ENCODE measurements at regions not wholly inside any gene's neighbourhood (a gene's known extent, or its start where the extent isn't known, plus 50 kb on each side); places are given as distances from the start of the nearest gene placed in this dataset.

- no peak for TF ChIP-seq EZH2 (IDR thresholded peaks at IDR 0.05)
- no peak for TF ChIP-seq POLR2AphosphoS5 (IDR thresholded peaks at IDR 0.05; ENCODE audit: borderline replicate concordance, low read depth, low read length)
- Histone ChIP-seq H3K4me3 (no peak overlapping the region), H3K9ac (ENCODE audit: insufficient read length) (no peak overlapping the region), H3K27ac (no peak overlapping the region), H3K36me3 (ENCODE audit: insufficient read depth, low read length) (no peaks in the 10 kb centered on the region), H3K9me3 (ENCODE audit: low read depth, low read length) (no peaks in the 10 kb centered on the region)
- no peak for DNase-seq (ENCODE audit: low read depth, low spot score)
Observed at GRCh38 chr3:174614036-174614435, 245.1 kb upstream of the NAALADL2 start.

- DNase-seq (ENCODE audit: low read depth, low spot score) = no peak
- Histone ChIP-seq H3K9me3 (ENCODE audit: low read depth, low read length) (no peaks in the 10 kb centered on the region), H3K9ac (ENCODE audit: insufficient read length) (no peak overlapping the region), H3K4me3 (no peak overlapping the region), H3K36me3 (ENCODE audit: insufficient read depth, low read length) (no peaks in the 10 kb centered on the region), H3K27ac (no peak overlapping the region)
- TF ChIP-seq POLR2AphosphoS5 (IDR thresholded peaks at IDR 0.05; ENCODE audit: borderline replicate concordance, low read depth, low read length) (no peak), FOXP2 (optimal IDR thresholded peaks at IDR 0.05; ENCODE audit: control extremely low read depth, extremely low read length, insufficient read depth) (no peak)
Observed at GRCh38 chr3:174618368-174619080, 240.6 kb upstream of the NAALADL2 start.

- Histone ChIP-seq H3K36me3 (ENCODE audit: insufficient read depth, low read length) (no peaks in the 10 kb centered on the region), H3K9ac (ENCODE audit: insufficient read length) (no peak overlapping the region), H3K9me3 (ENCODE audit: low read depth, low read length) (no peaks in the 10 kb centered on the region), H3K27ac (no peak overlapping the region), H3K4me3 (no peak overlapping the region)
- DNase-seq (ENCODE audit: low read depth, low spot score) = no peak
- TF ChIP-seq FOXP2 (optimal IDR thresholded peaks at IDR 0.05; ENCODE audit: control extremely low read depth, extremely low read length, insufficient read depth) = no peak
- no peak for TF ChIP-seq EZH2 (IDR thresholded peaks at IDR 0.05)
- TF ChIP-seq POLR2AphosphoS5 (IDR thresholded peaks at IDR 0.05; ENCODE audit: borderline replicate concordance, low read depth, low read length) = no peak
Observed at GRCh38 chr3:174619239-174619638, 239.9 kb upstream of the NAALADL2 start.

- no peak for DNase-seq (ENCODE audit: low read depth, low spot score)
- TF ChIP-seq POLR2AphosphoS5 (IDR thresholded peaks at IDR 0.05; ENCODE audit: borderline replicate concordance, low read depth, low read length) (no peak), FOXP2 (optimal IDR thresholded peaks at IDR 0.05; ENCODE audit: control extremely low read depth, extremely low read length, insufficient read depth) (no peak), EZH2 (IDR thresholded peaks at IDR 0.05) (no peak)
- Histone ChIP-seq H3K27ac (no peak overlapping the region), H3K9ac (ENCODE audit: insufficient read length) (no peak overlapping the region), H3K4me3 (no peak overlapping the region), H3K36me3 (ENCODE audit: insufficient read depth, low read length) (no peaks in the 10 kb centered on the region), H3K9me3 (ENCODE audit: low read depth, low read length) (no peaks in the 10 kb centered on the region)
Observed at GRCh38 chr3:174620138-174620537, 239.0 kb upstream of the NAALADL2 start.

- DNase-seq (ENCODE audit: low read depth, low spot score) = no peak
- no peak overlapping the region for H3K4me3 ChIP-seq
- no peaks in the 10 kb centered on the region for H3K9me3 ChIP-seq (ENCODE audit: low read depth, low read length)
- H3K36me3 ChIP-seq (ENCODE audit: insufficient read depth, low read length) = no peaks in the 10 kb centered on the region
- TF ChIP-seq POLR2AphosphoS5 (IDR thresholded peaks at IDR 0.05; ENCODE audit: borderline replicate concordance, low read depth, low read length) (no peak), EZH2 (IDR thresholded peaks at IDR 0.05) (no peak), FOXP2 (optimal IDR thresholded peaks at IDR 0.05; ENCODE audit: control extremely low read depth, extremely low read length, insufficient read depth) (no peak)
- H3K9ac ChIP-seq (ENCODE audit: insufficient read length) = no peak overlapping the region
- H3K27ac ChIP-seq = no peak overlapping the region
Observed at GRCh38 chr3:174620855-174621472, 238.2 kb upstream of the NAALADL2 start.

- no peak overlapping the region for H3K4me3 ChIP-seq
- no peak for DNase-seq (ENCODE audit: low read depth, low spot score)
- no peak for TF ChIP-seq FOXP2 (optimal IDR thresholded peaks at IDR 0.05; ENCODE audit: control extremely low read depth, extremely low read length, insufficient read depth)
- TF ChIP-seq EZH2 (IDR thresholded peaks at IDR 0.05) = no peak
- TF ChIP-seq POLR2AphosphoS5 (IDR thresholded peaks at IDR 0.05; ENCODE audit: borderline replicate concordance, low read depth, low read length) = no peak
- H3K36me3 ChIP-seq (ENCODE audit: insufficient read depth, low read length) = no peaks in the 10 kb centered on the region
- no peaks in the 10 kb centered on the region for H3K9me3 ChIP-seq (ENCODE audit: low read depth, low read length)
- H3K9ac ChIP-seq (ENCODE audit: insufficient read length) = no peak overlapping the region
- H3K27ac ChIP-seq = no peak overlapping the region
Observed at GRCh38 chr3:174633342-174633741, 225.8 kb upstream of the NAALADL2 start.

GRCh38 chr3:174636451-174636850 is 222.7 kb upstream of the NAALADL2 start:
- H3K9ac ChIP-seq (ENCODE audit: insufficient read length) = no peak overlapping the region
- H3K4me3 ChIP-seq = no peak overlapping the region
- no peaks in the 10 kb centered on the region for H3K36me3 ChIP-seq (ENCODE audit: insufficient read depth, low read length)
- DNase-seq (ENCODE audit: low read depth, low spot score) = no peak
- no peaks in the 10 kb centered on the region for H3K9me3 ChIP-seq (ENCODE audit: low read depth, low read length)
- no peak overlapping the region for H3K27ac ChIP-seq
- TF ChIP-seq EZH2 (IDR thresholded peaks at IDR 0.05) (no peak), FOXP2 (optimal IDR thresholded peaks at IDR 0.05; ENCODE audit: control extremely low read depth, extremely low read length, insufficient read depth) (no peak), POLR2AphosphoS5 (IDR thresholded peaks at IDR 0.05; ENCODE audit: borderline replicate concordance, low read depth, low read length) (no peak)

GRCh38 chr3:174639406-174639805 is 219.7 kb upstream of the NAALADL2 start:
- DNase-seq (ENCODE audit: low read depth, low spot score) = no peak
- TF ChIP-seq EZH2 (IDR thresholded peaks at IDR 0.05) (no peak), POLR2AphosphoS5 (IDR thresholded peaks at IDR 0.05; ENCODE audit: borderline replicate concordance, low read depth, low read length) (no peak), FOXP2 (optimal IDR thresholded peaks at IDR 0.05; ENCODE audit: control extremely low read depth, extremely low read length, insufficient read depth) (no peak)
- no peaks in the 10 kb centered on the region for H3K9me3 ChIP-seq (ENCODE audit: low read depth, low read length)
- H3K4me3 ChIP-seq = no peak overlapping the region
- H3K9ac ChIP-seq (ENCODE audit: insufficient read length) = no peak overlapping the region
- no peaks in the 10 kb centered on the region for H3K36me3 ChIP-seq (ENCODE audit: insufficient read depth, low read length)
- H3K27ac ChIP-seq = no peak overlapping the region

Data from SK-N-MC (cell line).